Thyroid gland (tissue), 4 donors: ENCODE measurements at regions not wholly inside any gene's neighbourhood (a gene's known extent, or its start where the extent isn't known, plus 50 kb on each side); places are given as distances from the start of the nearest gene placed in this dataset.

Source experiments
- DNase-seq, 2 donors: peaks; one replicate each; pipeline ENCODE4 v3.0.0-alpha.2; 2019
- H3K27ac ChIP-seq, 3 donors: fragments of 200-600 bp; sonication (generic); 1 replicate in 2 of 3; 2 replicates in 1 of 3; pipeline ENCODE4 v1.5.1; 2016 to 2019; ENCODE audit warnings: mild to moderate bottlenecking in 1 of 3, moderate library complexity in 1 of 3
- H3K27me3 ChIP-seq: fragments of 200-600 bp; sonication (generic); one replicate; pipeline ENCODE4 v1.5.1; 2019
- H3K36me3 ChIP-seq, 2 donors: fragments of 200-600 bp; sonication (generic); one replicate each; pipeline ENCODE4 v1.5.1; 2016 to 2019
- H3K4me1 ChIP-seq, 2 donors: fragments of 200-600 bp; sonication (generic); one replicate each; pipeline ENCODE4 v1.5.1; 2017 to 2019
- H3K4me3 ChIP-seq, 3 donors: fragments of 200-600 bp; sonication (generic); replicated peaks in 1 of 3; 1 replicate in 2 of 3; 2 replicates in 1 of 3; pipeline ENCODE4 v1.5.1; 2016; ENCODE audit warnings: mild to moderate bottlenecking in 1 of 3
- H3K9me3 ChIP-seq: fragments of 200-600 bp; sonication (generic); one replicate; pipeline ENCODE4 v1.5.1; 2017
- POLR2A ChIP-seq, 2 donors: fragments of 450-650 bp; IDR thresholded peaks; one replicate each; pipeline ENCODE4 v1.6.1; 2017; ENCODE audit warnings: antibody characterized with exemption in 2 of 2, mild to moderate bottlenecking in 2 of 2, moderate library complexity in 1 of 2
- WGBS, 2 donors: methylation state at CpG; one replicate each; pipeline ENCODE4 v1.1.5; 2017; 5-methylcytosine and 5-hydroxymethylcytosine counted together
- intact Hi-C: fragments of 100-400 bp; cut with DNase I; formaldehyde crosslinking; loops from one replicate; pipeline ENCODE4 v1.15.1; 2023
- TF ChIP-seq, protein P1 (sequence below), 6 experiments: fragments of 200-600 bp in 3 of 6; fragments of 450-650 bp in 3 of 6; sonication (generic) in 3 of 6; IDR thresholded peaks; one replicate each; pipeline ENCODE4 v1.5.1; 2016 to 2019; ENCODE audit warnings: antibody characterized with exemption in 6 of 6, mild to moderate bottlenecking in 2 of 6, inconsistent platforms in 1 of 6, moderate library complexity in 1 of 6

DNA sequence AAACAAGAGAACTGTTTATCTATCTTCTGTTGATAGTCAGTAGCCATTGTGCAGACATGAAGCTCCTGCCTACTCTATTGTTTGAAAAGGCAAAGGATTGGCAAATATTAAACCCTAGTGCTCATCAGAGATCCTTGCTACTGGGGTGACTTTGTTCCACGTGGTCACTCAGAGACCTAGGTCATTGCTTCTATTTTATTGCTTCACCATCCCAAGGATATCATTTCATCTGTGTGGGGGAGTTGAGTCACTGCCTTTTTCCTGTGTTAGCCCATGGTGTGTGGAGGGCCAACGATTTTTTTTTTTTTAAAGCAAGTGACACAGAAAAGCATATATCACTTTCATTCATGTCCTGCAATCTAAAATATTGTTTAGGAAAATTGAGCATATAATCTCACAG is 254.1 kb upstream of the RXFP2 start:
- 49 to 53% methylated on average over 2 of the region's 2 CpGs for WGBS, 2 donors

DNA sequence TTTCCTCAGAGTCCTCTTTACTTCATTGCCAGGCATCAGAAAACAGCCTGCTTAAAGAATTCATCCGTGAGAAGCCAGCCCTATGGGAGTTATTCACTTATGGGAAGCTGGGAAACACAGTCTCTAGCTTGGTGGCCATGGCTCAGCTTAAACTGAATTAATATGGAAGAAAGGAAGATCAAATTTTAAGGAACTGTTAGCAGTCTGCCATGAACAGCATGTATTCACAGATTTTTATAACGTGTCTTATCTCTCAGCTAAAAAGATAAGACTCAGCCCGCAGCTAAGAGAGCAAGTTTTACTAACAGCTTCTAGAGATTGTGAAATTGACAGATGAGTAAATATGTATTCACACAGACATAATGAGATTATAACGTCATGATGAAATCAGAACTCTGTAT is 253.7 kb upstream of the RXFP2 start:
- H3K4me1 ChIP-seq: no peaks in the 10 kb centered on the region
- H3K27me3 ChIP-seq: no peaks in the 10 kb centered on the region
- H3K36me3 ChIP-seq: no peaks in the 10 kb centered on the region
- no peak overlapping the region for H3K27ac ChIP-seq
- no peaks in the 10 kb centered on the region for H3K9me3 ChIP-seq
- no peak overlapping the region for H3K4me3 ChIP-seq
- intact Hi-C loops: no loop called here
- DNase-seq: no peak
- TF ChIP-seq, protein P1, sequence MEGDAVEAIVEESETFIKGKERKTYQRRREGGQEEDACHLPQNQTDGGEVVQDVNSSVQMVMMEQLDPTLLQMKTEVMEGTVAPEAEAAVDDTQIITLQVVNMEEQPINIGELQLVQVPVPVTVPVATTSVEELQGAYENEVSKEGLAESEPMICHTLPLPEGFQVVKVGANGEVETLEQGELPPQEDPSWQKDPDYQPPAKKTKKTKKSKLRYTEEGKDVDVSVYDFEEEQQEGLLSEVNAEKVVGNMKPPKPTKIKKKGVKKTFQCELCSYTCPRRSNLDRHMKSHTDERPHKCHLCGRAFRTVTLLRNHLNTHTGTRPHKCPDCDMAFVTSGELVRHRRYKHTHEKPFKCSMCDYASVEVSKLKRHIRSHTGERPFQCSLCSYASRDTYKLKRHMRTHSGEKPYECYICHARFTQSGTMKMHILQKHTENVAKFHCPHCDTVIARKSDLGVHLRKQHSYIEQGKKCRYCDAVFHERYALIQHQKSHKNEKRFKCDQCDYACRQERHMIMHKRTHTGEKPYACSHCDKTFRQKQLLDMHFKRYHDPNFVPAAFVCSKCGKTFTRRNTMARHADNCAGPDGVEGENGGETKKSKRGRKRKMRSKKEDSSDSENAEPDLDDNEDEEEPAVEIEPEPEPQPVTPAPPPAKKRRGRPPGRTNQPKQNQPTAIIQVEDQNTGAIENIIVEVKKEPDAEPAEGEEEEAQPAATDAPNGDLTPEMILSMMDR (IDR thresholded peaks at IDR 0.05): no peak
- no peak for TF ChIP-seq POLR2A (IDR thresholded peaks at IDR 0.05)
- WGBS, 2 donors: 55% methylated on average over 4 of the region's 4 CpGs

More for the DNA sequence above, 254.1 kb upstream of the RXFP2 start:
- H3K4me3 ChIP-seq: no peak overlapping the region
- no peaks in the 10 kb centered on the region for H3K27me3 ChIP-seq
- no peak for DNase-seq
- TF ChIP-seq, protein P1 (IDR thresholded peaks at IDR 0.05): no peak
- TF ChIP-seq POLR2A (IDR thresholded peaks at IDR 0.05): no peak
- no peaks in the 10 kb centered on the region for H3K36me3 ChIP-seq
- intact Hi-C loops: no loop called here
- H3K9me3 ChIP-seq: no peaks in the 10 kb centered on the region
- H3K27ac ChIP-seq: no peak overlapping the region
- H3K4me1 ChIP-seq: no peaks in the 10 kb centered on the region

DNA sequence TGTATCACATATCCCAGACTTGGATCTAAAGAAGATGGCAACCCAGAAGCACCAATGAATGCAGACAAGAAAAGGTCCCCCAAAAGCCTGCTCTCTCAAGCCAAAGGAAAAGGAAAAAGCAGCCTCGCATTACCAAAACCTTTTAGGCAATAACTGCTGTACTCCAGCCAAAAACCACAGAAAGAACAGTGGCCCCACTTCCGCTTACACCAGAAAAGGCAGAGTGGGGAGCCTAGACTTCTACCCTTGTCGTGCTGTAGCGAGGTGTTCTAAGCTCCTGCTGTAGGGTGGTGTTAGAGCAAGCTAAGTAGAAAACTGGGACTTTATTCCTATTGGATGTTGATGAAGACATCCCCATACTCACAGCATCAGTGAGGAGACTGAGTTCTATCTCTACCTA is 244.0 kb upstream of the RXFP2 start:
- DNase-seq: no peak
- TF ChIP-seq POLR2A (IDR thresholded peaks at IDR 0.05): no peak
- TF ChIP-seq, protein P1 (IDR thresholded peaks at IDR 0.05): no peak
- WGBS, 2 donors: 82 to 91% methylated on average over 4 of the region's 4 CpGs
- Histone ChIP-seq H3K9me3 (no peaks in the 10 kb centered on the region), H3K27me3 (no peaks in the 10 kb centered on the region), H3K36me3 (no peaks in the 10 kb centered on the region), H3K27ac (no peak overlapping the region), H3K4me3 (no peak overlapping the region), H3K4me1 (no peaks in the 10 kb centered on the region)
- intact Hi-C loops: no loop called here

DNA sequence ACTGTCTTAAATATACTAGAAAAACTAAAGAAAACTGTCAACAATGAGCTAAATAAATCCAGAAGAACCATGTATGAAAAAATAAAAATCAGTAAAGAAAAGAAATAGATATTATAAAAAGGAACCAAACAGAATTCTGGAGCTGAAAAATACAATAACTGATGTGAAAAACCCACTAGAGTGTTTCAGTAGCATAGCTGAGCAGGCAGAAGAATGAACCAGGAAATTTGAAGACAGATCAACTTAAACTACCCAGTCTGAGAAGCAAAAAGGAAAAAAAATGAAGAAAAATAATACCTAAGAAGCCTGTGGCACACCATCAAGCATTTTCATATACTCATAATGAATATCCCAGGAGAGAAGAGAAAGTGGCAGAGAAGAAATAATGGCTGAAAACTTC is 240.1 kb upstream of the RXFP2 start:
- Histone ChIP-seq H3K4me3 (no peak overlapping the region), H3K27ac (no peak overlapping the region), H3K36me3 (no peaks in the 10 kb centered on the region), H3K4me1 (no peaks in the 10 kb centered on the region), H3K27me3 (no peaks in the 10 kb centered on the region), H3K9me3 (no peaks in the 10 kb centered on the region)
- intact Hi-C loops: no loop called here
- no peak for DNase-seq
- no peak for TF ChIP-seq POLR2A (IDR thresholded peaks at IDR 0.05)
- TF ChIP-seq, protein P1 (IDR thresholded peaks at IDR 0.05): no peak

DNA sequence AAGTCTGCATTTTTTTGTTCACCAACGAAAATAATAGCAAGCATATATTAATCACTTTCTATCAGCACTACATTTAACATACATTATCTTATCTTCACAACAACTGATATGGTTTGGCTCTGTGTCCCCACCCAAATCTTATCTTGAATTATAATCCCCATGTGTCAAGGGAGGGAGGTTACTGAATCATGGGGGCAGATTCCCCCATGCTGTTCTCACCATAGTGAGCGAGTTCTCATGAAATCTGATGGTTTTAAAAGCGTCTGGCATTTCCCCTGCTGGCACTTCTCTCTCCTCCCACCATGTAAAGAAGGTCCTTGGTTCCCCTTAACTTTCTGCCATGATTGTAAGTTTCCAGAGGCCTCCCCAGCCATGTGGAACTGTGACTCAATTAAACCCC is 235.7 kb upstream of the RXFP2 start:
- intact Hi-C loops: no loop called here
- no peak for DNase-seq
- Histone ChIP-seq H3K36me3 (no peaks in the 10 kb centered on the region), H3K27me3 (no peaks in the 10 kb centered on the region), H3K4me1 (no peaks in the 10 kb centered on the region), H3K4me3 (no peak overlapping the region), H3K9me3 (no peaks in the 10 kb centered on the region), H3K27ac (no peak overlapping the region)
- no peak for TF ChIP-seq POLR2A (IDR thresholded peaks at IDR 0.05)
- TF ChIP-seq, protein P1 (IDR thresholded peaks at IDR 0.05): no peak
- 53 to 66% methylated on average over 3 of the region's 3 CpGs for WGBS, 2 donors
